Stimulated activated CD4-positive, alpha-beta T cell treated with anti-CD3 and anti-CD28 coated beads, Interleukin-12 subunit alpha, Interleukin-12 subunit beta, amount 100 ng/mL, for 4 hours (primary cell): ENCODE measurements at regions not wholly inside any gene's neighbourhood (a gene's known extent, or its start where the extent isn't known, plus 50 kb on each side); places are given as distances from the start of the nearest gene placed in this dataset.

Experiments
- DNase-seq: peaks from one replicate; pipeline ENCODE4 v3.0.0-alpha.2; 2020

- DNase-seq = no peak
Observed at GRCh38 chr11:131122448-131122847, 206.2 kb upstream of the SNX19 start.

- no peak for DNase-seq
Observed at GRCh38 chr11:131129474-131129873, 213.2 kb upstream of the SNX19 start.

GRCh38 chr11:131135611-131136010 is 219.3 kb upstream of the SNX19 start:
- no peak for DNase-seq

- no peak for DNase-seq
Observed at GRCh38 chr11:131136486-131136885, 220.2 kb upstream of the SNX19 start.

- no peak for DNase-seq
Observed at GRCh38 chr11:131137046-131137445, 220.8 kb upstream of the SNX19 start.

GRCh38 chr11:131138731-131139130 is 222.5 kb upstream of the SNX19 start:
- no peak for DNase-seq

GRCh38 chr11:131145791-131146190 is 224.6 kb upstream of the NTM start:
- no peak for DNase-seq

GRCh38 chr11:131146827-131147490 is 223.5 kb upstream of the NTM start:
- DNase-seq = no peak

- no peak for DNase-seq
Observed at GRCh38 chr11:131154351-131154750, 216.1 kb upstream of the NTM start.

GRCh38 chr11:131157678-131158077 is 212.7 kb upstream of the NTM start:
- DNase-seq = no peak

- no peak for DNase-seq
Observed at GRCh38 chr11:131160846-131161245, 209.6 kb upstream of the NTM start.

- no peak for DNase-seq
Observed at GRCh38 chr11:131163613-131164012, 206.8 kb upstream of the NTM start.

GRCh38 chr11:131165036-131165435 is 205.4 kb upstream of the NTM start:
- no peak for DNase-seq

- DNase-seq = no peak
Observed at GRCh38 chr11:131168839-131169713, 201.3 kb upstream of the NTM start.

GRCh38 chr11:131172011-131172410 is 198.4 kb upstream of the NTM start:
- no peak for DNase-seq

GRCh38 chr11:131178020-131178419 is 192.4 kb upstream of the NTM start:
- no peak for DNase-seq

GRCh38 chr11:131178596-131178995 is 191.8 kb upstream of the NTM start:
- DNase-seq = no peak

- DNase-seq = no peak
Observed at GRCh38 chr11:131179836-131180235, 190.6 kb upstream of the NTM start.

GRCh38 chr11:131185915-131186314 is 184.5 kb upstream of the NTM start:
- no peak for DNase-seq

GRCh38 chr11:131186629-131187101 is 183.8 kb upstream of the NTM start:
- no peak for DNase-seq

GRCh38 chr11:131190446-131190845 is 180.0 kb upstream of the NTM start:
- no peak for DNase-seq

GRCh38 chr11:131191606-131192005 is 178.8 kb upstream of the NTM start:
- no peak for DNase-seq

- no peak for DNase-seq
Observed at GRCh38 chr11:131192628-131193027, 177.8 kb upstream of the NTM start.

- DNase-seq = no peak
Observed at GRCh38 chr11:131193031-131193501, 177.3 kb upstream of the NTM start.
